ENCODE measurements at regions not wholly inside any gene's neighbourhood (a gene's known extent, or its start where the extent isn't known, plus 50 kb on each side); places are given as distances from the start of the nearest gene placed in this dataset.

- in situ Hi-C loops (cut with MboI; ENCODE audit: low pct_unique_long_range_greater_than_20kb, low sequenced_read_pairs, unreplicated experiment), result no loop called here
- DNase-seq (ENCODE audit: low spot score), result no peak
- no peak for TF ChIP-seq CTCF (IDR thresholded peaks at IDR 0.05; ENCODE audit: extremely low read depth, insufficient read depth, missing control alignments)
These were observed 68.7 kb upstream of the TMPO start for GRCh38 chr12:98446682-98447081.

DNA sequence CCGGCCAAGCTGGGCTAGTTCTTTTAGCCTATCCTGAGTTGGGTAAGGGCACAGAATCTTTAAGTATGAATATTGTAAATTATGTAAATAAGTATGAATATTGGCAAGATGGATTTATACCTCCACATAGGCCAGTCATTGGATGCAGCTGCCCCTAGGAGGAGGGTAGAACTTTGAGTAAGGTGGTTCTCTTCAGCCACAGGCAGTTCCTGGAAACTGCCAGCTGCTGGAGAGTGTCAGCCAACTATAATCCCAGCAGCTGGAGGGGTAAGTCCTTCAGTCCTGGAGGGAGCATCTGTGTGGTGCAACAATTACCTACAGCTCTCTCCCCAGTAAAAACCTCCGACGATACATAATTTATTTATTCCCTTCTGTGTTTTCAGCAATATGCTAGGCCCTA lies 65.8 kb upstream of the TMPO start:
- in situ Hi-C loops (cut with MboI; ENCODE audit: low pct_unique_long_range_greater_than_20kb, low sequenced_read_pairs, unreplicated experiment), result no loop called here
- no peak for TF ChIP-seq CTCF (IDR thresholded peaks at IDR 0.05; ENCODE audit: extremely low read depth, insufficient read depth, missing control alignments)
- DNase-seq (ENCODE audit: low spot score), result no peak

DNA sequence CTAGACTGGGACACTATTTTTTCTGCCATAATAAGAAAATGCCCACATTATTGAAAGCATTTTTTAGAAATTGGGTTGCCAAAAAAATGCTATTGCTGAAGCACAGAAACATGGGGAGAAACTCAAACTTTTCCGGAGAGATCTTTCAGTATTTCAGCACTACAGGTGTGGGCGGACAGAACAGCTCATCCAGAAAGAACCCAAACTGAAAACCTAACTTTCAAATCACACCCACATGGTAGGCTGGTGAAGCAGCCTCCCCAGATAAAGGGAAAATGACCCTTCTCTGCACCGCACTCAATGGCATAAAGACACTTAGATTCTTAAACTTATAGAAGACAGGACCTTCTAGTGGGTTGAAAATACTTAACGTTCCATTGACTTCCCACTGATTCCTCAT lies 62.3 kb upstream of the TMPO start:
- TF ChIP-seq CTCF (IDR thresholded peaks at IDR 0.05; ENCODE audit: extremely low read depth, insufficient read depth, missing control alignments), result no peak
- DNase-seq (ENCODE audit: low spot score), result no peak
- in situ Hi-C loops (cut with MboI; ENCODE audit: low pct_unique_long_range_greater_than_20kb, low sequenced_read_pairs, unreplicated experiment), result no loop called here

GRCh38 chr12:98453492-98453891 lies 61.9 kb upstream of the TMPO start:
- no peak for DNase-seq (ENCODE audit: low spot score)
- in situ Hi-C loops (cut with MboI; ENCODE audit: low pct_unique_long_range_greater_than_20kb, low sequenced_read_pairs, unreplicated experiment), result no loop called here
- no peak for TF ChIP-seq CTCF (IDR thresholded peaks at IDR 0.05; ENCODE audit: extremely low read depth, insufficient read depth, missing control alignments)

GRCh38 chr12:98456041-98456440 lies 59.3 kb upstream of the TMPO start:
- no peak for TF ChIP-seq CTCF (IDR thresholded peaks at IDR 0.05; ENCODE audit: extremely low read depth, insufficient read depth, missing control alignments)
- no peak for DNase-seq (ENCODE audit: low spot score)
- in situ Hi-C loops (cut with MboI; ENCODE audit: low pct_unique_long_range_greater_than_20kb, low sequenced_read_pairs, unreplicated experiment), result no loop called here

DNA sequence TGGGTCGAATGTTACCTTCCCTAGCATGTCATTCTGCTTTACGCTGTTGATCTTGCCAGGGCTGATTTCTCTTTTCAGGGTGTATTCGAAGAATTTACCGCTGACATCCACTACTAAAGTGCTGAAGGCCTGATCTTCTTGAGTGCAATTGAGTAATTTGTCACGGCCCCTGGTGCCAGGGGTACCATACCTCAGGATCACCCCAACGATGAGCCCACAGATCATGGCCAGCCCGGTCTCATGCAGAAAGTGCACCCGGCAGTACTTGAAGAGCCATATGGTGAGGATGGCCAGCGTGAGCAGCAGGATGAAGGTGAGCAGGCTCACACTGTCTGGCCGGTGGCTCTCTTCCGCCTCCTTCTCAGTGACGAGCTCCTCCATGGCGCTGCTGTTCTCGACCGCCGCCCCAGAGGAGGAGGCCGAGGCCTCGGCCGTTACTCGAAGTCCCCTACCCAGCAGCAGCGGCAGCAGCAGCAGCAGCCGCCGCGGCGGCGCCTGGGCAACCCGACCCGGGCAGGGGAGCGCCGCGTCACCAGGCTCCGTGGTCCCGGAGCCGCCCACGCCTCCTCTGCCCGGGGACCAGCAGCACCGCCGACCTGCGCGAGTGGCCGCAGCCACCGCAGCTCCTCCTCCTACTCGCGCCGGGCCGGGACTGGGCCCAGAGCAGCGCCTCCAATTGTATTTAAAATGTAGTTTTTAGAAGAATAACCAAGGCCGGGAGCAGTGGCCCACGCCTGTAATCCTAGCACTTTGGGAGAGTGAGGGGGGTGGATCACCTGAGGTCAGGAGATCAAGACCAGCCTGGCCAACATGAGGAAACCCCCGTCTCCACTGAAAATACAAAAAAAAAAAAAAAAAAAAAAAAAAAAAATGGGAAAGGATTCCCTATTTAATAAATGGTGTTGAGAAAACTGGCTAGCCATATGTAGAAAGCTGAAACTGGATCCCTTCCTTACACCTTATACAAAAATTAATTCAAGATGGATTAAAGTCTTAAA lies 58.5 kb upstream of the TMPO start:
- in situ Hi-C loops (cut with MboI; ENCODE audit: low pct_unique_long_range_greater_than_20kb, low sequenced_read_pairs, unreplicated experiment), result no loop called here
- no peak for TF ChIP-seq CTCF (IDR thresholded peaks at IDR 0.05; ENCODE audit: extremely low read depth, insufficient read depth, missing control alignments)
- DNase-seq (ENCODE audit: low spot score), result peak; percentile 50

All from GM13977 (cell line).